MM.1S (cell line): ENCODE measurements at regions not wholly inside any gene's neighbourhood (a gene's known extent, or its start where the extent isn't known, plus 50 kb on each side); places are given as distances from the start of the nearest gene placed in this dataset.

Experiments used
- DNase-seq: peaks from one replicate; pipeline ENCODE4 v3.0.0-alpha.2; 2015
- H2AFZ ChIP-seq: fragments of 300-600 bp; sonication (generic); 2 replicates; pipeline ENCODE4 v1.6.0; 2016; ENCODE audit warnings: antibody characterized with exemption, low read length
- H3F3A ChIP-seq: fragments of 300-600 bp; sonication (generic); 2 replicates; pipeline ENCODE4 v1.6.1; 2016; ENCODE audit warnings: mild to moderate bottlenecking, antibody characterized with exemption, low read length, moderate library complexity, mixed read lengths; ENCODE audit not compliant: insufficient read depth
- H3K27ac ChIP-seq: fragments of 300-600 bp; sonication (generic); 2 replicates; pipeline ENCODE4 v1.5.1; 2016; ENCODE audit warnings: mild to moderate bottlenecking, low read length
- H3K27me3 ChIP-seq: fragments of 300-600 bp; sonication (generic); replicated peaks from 2 replicates; pipeline ENCODE4 v1.6.0; 2016; ENCODE audit warnings: low read length; ENCODE audit not compliant: insufficient read depth
- H3K36me3 ChIP-seq: fragments of 300-600 bp; sonication (generic); replicated peaks from 2 replicates; pipeline ENCODE4 v1.6.1; 2016; ENCODE audit warnings: mild to moderate bottlenecking, low read length, mixed read lengths; ENCODE audit not compliant: insufficient read depth
- H3K4me1 ChIP-seq: fragments of 300-600 bp; sonication (generic); 2 replicates; pipeline ENCODE4 v1.6.1; 2016; ENCODE audit warnings: low read length, mixed read lengths
- H3K4me2 ChIP-seq: fragments of 300-600 bp; sonication (generic); 2 replicates; pipeline ENCODE4 v1.6.0; 2016; ENCODE audit warnings: low read depth, low read length
- H3K4me3 ChIP-seq: fragments of 300-600 bp; sonication (generic); 2 replicates; pipeline ENCODE4 v1.5.1; 2016; ENCODE audit warnings: low read length, mixed read lengths
- H3K79me2 ChIP-seq: fragments of 300-600 bp; sonication (generic); 2 replicates; pipeline ENCODE4 v1.6.1; 2016; ENCODE audit warnings: mixed run types, low read length, mixed read lengths
- H3K9ac ChIP-seq: fragments of 300-600 bp; sonication (generic); 2 replicates; pipeline ENCODE4 v1.6.1; 2016; ENCODE audit warnings: low read length, mixed read lengths
- H3K9me2 ChIP-seq: fragments of 300-600 bp; sonication (generic); replicated peaks from 2 replicates; pipeline ENCODE4 v1.6.1; 2016; ENCODE audit warnings: mild to moderate bottlenecking, low read length, mixed read lengths; ENCODE audit not compliant: insufficient read depth
- H3K9me3 ChIP-seq: fragments of 300-600 bp; sonication (generic); replicated peaks from 2 replicates; pipeline ENCODE4 v1.6.1; 2016; ENCODE audit warnings: mild to moderate bottlenecking, low read length, mixed read lengths; ENCODE audit not compliant: insufficient read depth
- H4K20me1 ChIP-seq: fragments of 300-600 bp; sonication (generic); 2 replicates; pipeline ENCODE4 v1.6.1; 2016; ENCODE audit warnings: mild to moderate bottlenecking, low read length, moderate library complexity, mixed read lengths; ENCODE audit not compliant: insufficient read depth
- CTCF ChIP-seq: fragments of 300-600 bp; sonication (generic); IDR thresholded peaks from 2 replicates; pipeline ENCODE4 v1.5.1; 2016; ENCODE audit warnings: antibody characterized with exemption, low read length, mixed read lengths
- EZH2 ChIP-seq: fragments of 300-600 bp; sonication (generic); optimal IDR thresholded peaks from 2 replicates; pipeline ENCODE3; 2017; ENCODE audit warnings: low read depth, mild to moderate bottlenecking, antibody characterized with exemption, low read length, mixed read lengths
- EZH2phosphoT487 ChIP-seq: fragments of 300-600 bp; sonication (generic); IDR thresholded peaks from 2 replicates; pipeline ENCODE4 v1.6.1; 2018; ENCODE audit warnings: antibody characterized with exemption, low read length

GRCh38 chr6:27056615-27057014 lies 190.9 kb upstream of the PRSS16 start:
- H3K27me3 ChIP-seq, result no peaks in the 10 kb centered on the region
- H3K4me3 ChIP-seq, result no peak overlapping the region
- H3K4me2 ChIP-seq, result no peak overlapping the region
- TF ChIP-seq CTCF (no peak), EZH2phosphoT487 (no peak), EZH2 (no peak)
- no peaks in the 10 kb centered on the region for H3K9me3 ChIP-seq
- H3K9me2 ChIP-seq, result no peaks in the 10 kb centered on the region
- H3K27ac ChIP-seq, result no peak overlapping the region
- no peaks in the 10 kb centered on the region for H3K79me2 ChIP-seq
- no peaks in the 10 kb centered on the region for H3K4me1 ChIP-seq
- no peak overlapping the region for H3K9ac ChIP-seq
- no peaks in the 10 kb centered on the region for H4K20me1 ChIP-seq
- no peaks in the 10 kb centered on the region for H3F3A ChIP-seq
- no peak for DNase-seq
- H2AFZ ChIP-seq, result no peak overlapping the region
- no peaks in the 10 kb centered on the region for H3K36me3 ChIP-seq

GRCh38 chr6:27059621-27060425 lies 187.7 kb upstream of the PRSS16 start:
- no peak overlapping the region for H3K4me3 ChIP-seq
- H3K9me3 ChIP-seq, result no peaks in the 10 kb centered on the region
- H3K79me2 ChIP-seq, result no peaks in the 10 kb centered on the region
- H3K27ac ChIP-seq, result no peak overlapping the region
- H2AFZ ChIP-seq, result no peak overlapping the region
- no peaks in the 10 kb centered on the region for H3K9me2 ChIP-seq
- no peak for TF ChIP-seq EZH2phosphoT487
- no peaks in the 10 kb centered on the region for H4K20me1 ChIP-seq
- no peak for DNase-seq
- H3K27me3 ChIP-seq, result no peaks in the 10 kb centered on the region
- no peak overlapping the region for H3K4me2 ChIP-seq
- no peaks in the 10 kb centered on the region for H3F3A ChIP-seq
- H3K4me1 ChIP-seq, result no peaks in the 10 kb centered on the region
- H3K9ac ChIP-seq, result no peak overlapping the region
- H3K36me3 ChIP-seq, result no peaks in the 10 kb centered on the region

- Histone ChIP-seq H3F3A (no peaks in the 10 kb centered on the region), H3K4me1 (no peaks in the 10 kb centered on the region), H3K4me3 (no peak overlapping the region), H3K27ac (no peak overlapping the region), H3K27me3 (no peaks in the 10 kb centered on the region), H3K79me2 (no peaks in the 10 kb centered on the region), H3K9ac (no peak overlapping the region), H3K36me3 (no peaks in the 10 kb centered on the region), H3K9me3 (no peaks in the 10 kb centered on the region), H2AFZ (no peak overlapping the region), H4K20me1 (no peaks in the 10 kb centered on the region), H3K4me2 (no peak overlapping the region), H3K9me2 (no peaks in the 10 kb centered on the region)
- no peak for TF ChIP-seq EZH2
- TF ChIP-seq CTCF, result no peak
- no peak for TF ChIP-seq EZH2phosphoT487
- no peak for DNase-seq
These were observed 186.1 kb upstream of the PRSS16 start for GRCh38 chr6:27061235-27061993.
